WTC11 (cell line): ENCODE measurements at regions not wholly inside any gene's neighbourhood (a gene's known extent, or its start where the extent isn't known, plus 50 kb on each side); places are given as distances from the start of the nearest gene placed in this dataset.

ENCODE experiments used
- ATF1 ChIP-seq: sonication (generic); formaldehyde crosslinking; IDR thresholded peaks from 2 replicates; pipeline ENCODE4 v1.8.1; 2023; ENCODE audit warnings: mild to moderate bottlenecking, moderate library complexity, missing genetic modification reagents
- CBFB ChIP-seq: sonication (generic); formaldehyde crosslinking; IDR thresholded peaks from 2 replicates; pipeline ENCODE4 v1.8.1; 2022; ENCODE audit warnings: mild to moderate bottlenecking, low read depth, missing genetic modification reagents
- CREB1 ChIP-seq: sonication (generic); formaldehyde crosslinking; IDR thresholded peaks from 2 replicates; pipeline ENCODE4 v1.8.0; 2023; ENCODE audit warnings: mild to moderate bottlenecking, missing genetic modification reagents
- CREM ChIP-seq: sonication (generic); formaldehyde crosslinking; IDR thresholded peaks from 2 replicates; pipeline ENCODE4 v1.8.1; 2022; ENCODE audit warnings: mild to moderate bottlenecking, missing genetic modification reagents, moderate library complexity
- CTCF ChIP-seq: fragments of 200-600 bp; IDR thresholded peaks from 2 replicates; pipeline ENCODE4 v1.8.0; 2022; ENCODE audit warnings: antibody characterized with exemption
- ESRRA ChIP-seq: sonication (generic); formaldehyde crosslinking; IDR thresholded peaks from 2 replicates; pipeline ENCODE4 v1.8.1; 2022; ENCODE audit warnings: mild to moderate bottlenecking, missing genetic modification reagents, borderline replicate concordance
- JUN ChIP-seq: sonication (generic); formaldehyde crosslinking; IDR thresholded peaks from 2 replicates; pipeline ENCODE4 v1.8.0; 2023; ENCODE audit warnings: mild to moderate bottlenecking, missing genetic modification reagents
- MYBL2 ChIP-seq: sonication (generic); formaldehyde crosslinking; IDR thresholded peaks from 2 replicates; pipeline ENCODE4 v1.8.1; 2023; ENCODE audit warnings: mild to moderate bottlenecking, moderate library complexity, missing genetic modification reagents
- RELA ChIP-seq: sonication (generic); formaldehyde crosslinking; IDR thresholded peaks from 2 replicates; pipeline ENCODE4 v1.8.1; 2022; ENCODE audit warnings: missing genetic modification reagents, mild to moderate bottlenecking, borderline replicate concordance
- SMAD3 ChIP-seq: sonication (generic); formaldehyde crosslinking; IDR thresholded peaks from 2 replicates; pipeline ENCODE4 v1.8.0; 2022; ENCODE audit warnings: missing genetic modification reagents, mild to moderate bottlenecking, borderline replicate concordance
- SOX15 ChIP-seq: fragments of 250-450 bp; sonication (Bioruptor Pico); IDR thresholded peaks from 2 replicates; pipeline ENCODE4 v1.9.0; 2021; ENCODE audit warnings: mild to moderate bottlenecking
- SP1 ChIP-seq: sonication (generic); formaldehyde crosslinking; conservative IDR thresholded peaks from 2 replicates; pipeline ENCODE4 v1.8.1; 2022; ENCODE audit warnings: missing genetic modification reagents
- USF2 ChIP-seq: sonication (generic); formaldehyde crosslinking; IDR thresholded peaks from 2 replicates; pipeline ENCODE4 v1.8.1; 2023; ENCODE audit warnings: mild to moderate bottlenecking, missing genetic modification reagents, moderate library complexity
- TF ChIP-seq, protein P1 (sequence below): sonication (generic); formaldehyde crosslinking; IDR thresholded peaks from 2 replicates; pipeline ENCODE4 v1.8.0; 2022; ENCODE audit warnings: mild to moderate bottlenecking, missing genetic modification reagents

GRCh38 chr2:8544171-8544785, 137.6 kb upstream of the ID2 start:
- TF ChIP-seq CTCF (no peak), SOX15 (CRISPR knock-in tag) (no peak), JUN (CRISPR knock-in tag) (no peak), CBFB (CRISPR knock-in tag) (no peak), MYBL2 (CRISPR knock-in tag) (no peak), RELA (CRISPR knock-in tag) (no peak), USF2 (CRISPR knock-in tag) (no peak), ESRRA (CRISPR knock-in tag) (no peak), ATF1 (CRISPR knock-in tag) (no peak), CREB1 (CRISPR knock-in tag) (no peak), SMAD3 (CRISPR knock-in tag) (no peak), SP1 (no peak), CREM (CRISPR knock-in tag) (no peak)
- TF ChIP-seq, protein P1, sequence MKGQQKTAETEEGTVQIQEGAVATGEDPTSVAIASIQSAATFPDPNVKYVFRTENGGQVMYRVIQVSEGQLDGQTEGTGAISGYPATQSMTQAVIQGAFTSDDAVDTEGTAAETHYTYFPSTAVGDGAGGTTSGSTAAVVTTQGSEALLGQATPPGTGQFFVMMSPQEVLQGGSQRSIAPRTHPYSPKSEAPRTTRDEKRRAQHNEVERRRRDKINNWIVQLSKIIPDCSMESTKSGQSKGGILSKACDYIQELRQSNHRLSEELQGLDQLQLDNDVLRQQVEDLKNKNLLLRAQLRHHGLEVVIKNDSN (CRISPR knock-in tag), result no peak
